HEK293 (cell line): ENCODE measurements at regions not wholly inside any gene's neighbourhood (a gene's known extent, or its start where the extent isn't known, plus 50 kb on each side); places are given as distances from the start of the nearest gene placed in this dataset.

Experiments used
- CTCF ChIA-PET: fragments of 350-600 bp; formaldehyde crosslinking; extraction: SDS; loops from one replicate; lab custom pipeline; 2021; ENCODE audit warnings: antibody characterized with exemption; lab: Yijun Ruan, JAX
- POLR2A ChIA-PET: fragments of 300-600 bp; formaldehyde crosslinking; extraction: SDS; loops from one replicate; lab custom pipeline; 2020; ENCODE audit warnings: antibody characterized with exemption, inconsistent platforms; lab: Yijun Ruan, JAX
- H3K27ac ChIP-seq: fragments of 200-500 bp; sonication (Bioruptor generic); 2 replicates; pipeline ENCODE4 v1.5.1; 2014; ENCODE audit warnings: low read depth, low read length, control low read depth, inconsistent platforms; ENCODE audit errors: extremely low read depth
- H3K36me3 ChIP-seq, 2 experiments: fragments of 200-500 bp in 1 of 2; sonication (Bioruptor generic) in 1 of 2; 1 replicate in 1 of 2; 2 replicates in 1 of 2; pipeline ENCODE4 v1.5.1; 2014 to 2017; ENCODE audit warnings: inconsistent platforms in 2 of 2, low read length in 2 of 2; ENCODE audit not compliant: control insufficient read depth in 2 of 2, insufficient read depth in 1 of 2
- H3K4me1 ChIP-seq: fragments of 200-500 bp; sonication (Bioruptor generic); 2 replicates; pipeline ENCODE4 v1.5.1; 2014; ENCODE audit warnings: mild to moderate bottlenecking, low read length, inconsistent platforms; ENCODE audit not compliant: control insufficient read depth, insufficient read depth
- H3K4me3 ChIP-seq: 2 replicates; pipeline ENCODE4 v1.5.1; 2011; ENCODE audit warnings: low read depth, mild to moderate bottlenecking, control low read depth, low read length, moderate library complexity
- H3K9me3 ChIP-seq: fragments of 200-500 bp; sonication (Bioruptor generic); 2 replicates; pipeline ENCODE4 v1.5.1; 2014; ENCODE audit warnings: low read depth, low read length, inconsistent platforms; ENCODE audit not compliant: control insufficient read depth, insufficient read depth
- RBAK ChIP-seq: fragments of 450-650 bp; formaldehyde crosslinking; IDR thresholded peaks from 2 replicates; pipeline ENCODE4 v1.5.1; 2016; ENCODE audit warnings: missing biosample characterization, missing genetic modification characterization
- ZBTB48 ChIP-seq: fragments of 450-650 bp; formaldehyde crosslinking; IDR thresholded peaks from 2 replicates; pipeline ENCODE4 v1.5.1; 2016; ENCODE audit warnings: missing biosample characterization, missing genetic modification characterization
- ZFP41 ChIP-seq: fragments of 450-650 bp; formaldehyde crosslinking; IDR thresholded peaks from 2 replicates; pipeline ENCODE4 v1.5.1; 2016; ENCODE audit warnings: missing biosample characterization, missing genetic modification characterization, borderline replicate concordance
- ZFP69B ChIP-seq: fragments of 450-650 bp; formaldehyde crosslinking; IDR thresholded peaks from 2 replicates; pipeline ENCODE4 v1.5.1; 2016; ENCODE audit warnings: missing biosample characterization, missing genetic modification characterization
- ZNF239 ChIP-seq: fragments of 450-650 bp; formaldehyde crosslinking; IDR thresholded peaks from 2 replicates; pipeline ENCODE4 v1.5.1; 2016; ENCODE audit warnings: missing biosample characterization, missing genetic modification characterization
- ZNF341 ChIP-seq: fragments of 450-650 bp; formaldehyde crosslinking; IDR thresholded peaks from 2 replicates; pipeline ENCODE4; 2016; ENCODE audit warnings: low read depth, missing biosample characterization, missing genetic modification characterization
- ZNF433 ChIP-seq: fragments of 450-650 bp; formaldehyde crosslinking; IDR thresholded peaks from 2 replicates; pipeline ENCODE4 v1.5.1; 2016; ENCODE audit warnings: missing biosample characterization, missing genetic modification characterization, low read depth
- ZNF513 ChIP-seq: fragments of 450-650 bp; IDR thresholded peaks from 2 replicates; pipeline ENCODE4 v1.5.1; 2018; ENCODE audit warnings: missing biosample characterization, missing genetic modification characterization
- ZNF549 ChIP-seq: fragments of 450-650 bp; IDR thresholded peaks from 2 replicates; pipeline ENCODE4 v1.5.1; 2018; ENCODE audit warnings: missing biosample characterization, missing genetic modification characterization, mild to moderate bottlenecking, inconsistent platforms, moderate library complexity
- ZNF558 ChIP-seq: fragments of 450-650 bp; formaldehyde crosslinking; IDR thresholded peaks from 2 replicates; pipeline ENCODE4 v1.5.1; 2016; ENCODE audit warnings: missing biosample characterization, missing genetic modification characterization
- ZNF580 ChIP-seq: fragments of 450-650 bp; formaldehyde crosslinking; IDR thresholded peaks from 2 replicates; pipeline ENCODE4 v1.5.1; 2016; ENCODE audit warnings: missing biosample characterization, missing genetic modification characterization
- ZNF585B ChIP-seq: fragments of 450-650 bp; formaldehyde crosslinking; IDR thresholded peaks from 2 replicates; pipeline ENCODE4 v1.5.1; 2016; ENCODE audit warnings: missing biosample characterization, missing genetic modification characterization
- ZNF701 ChIP-seq: fragments of 450-650 bp; formaldehyde crosslinking; IDR thresholded peaks from 2 replicates; pipeline ENCODE4 v1.5.1; 2016; ENCODE audit warnings: missing biosample characterization, missing genetic modification characterization
- TF ChIP-seq, protein P1 (sequence below): fragments of 450-650 bp; formaldehyde crosslinking; IDR thresholded peaks from 2 replicates; pipeline ENCODE4 v1.5.1; 2017; ENCODE audit warnings: missing biosample characterization, missing genetic modification characterization

DNA sequence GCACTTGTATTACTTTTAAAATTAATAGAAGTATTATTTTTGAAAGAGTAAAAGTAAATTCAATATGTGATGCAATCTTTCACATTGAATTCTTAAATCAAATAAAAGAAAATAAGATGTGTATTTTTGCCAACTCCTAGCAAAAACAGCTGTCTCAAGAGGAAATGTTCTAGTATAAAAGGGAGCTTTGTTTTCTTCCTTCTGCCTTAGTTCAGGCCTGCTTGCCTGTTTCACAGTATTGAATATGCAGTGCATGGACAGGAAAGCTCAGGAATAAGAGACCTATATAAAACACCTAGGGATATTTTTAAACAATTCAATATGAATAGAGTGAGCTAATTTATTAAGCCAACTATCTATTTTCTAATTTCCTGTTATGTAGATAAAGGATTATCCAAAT is 294.8 kb upstream of the G2E3 start:
- Histone ChIP-seq H3K27ac (no peak overlapping the region), H3K36me3 (no peaks in the 10 kb centered on the region), H3K4me1 (no peaks in the 10 kb centered on the region), H3K4me3 (no peak overlapping the region), H3K9me3 (no peaks in the 10 kb centered on the region)
- TF ChIP-seq ZNF549 (tag by site-specific recombination): no peak
- no peak for TF ChIP-seq RBAK (tag by site-specific recombination)
- TF ChIP-seq ZBTB48 (tag by site-specific recombination): no peak
- TF ChIP-seq ZNF341 (tag by site-specific recombination): no peak
- TF ChIP-seq ZFP41 (tag by site-specific recombination): no peak
- no peak for TF ChIP-seq ZNF580 (tag by site-specific recombination)
- TF ChIP-seq, protein P1, sequence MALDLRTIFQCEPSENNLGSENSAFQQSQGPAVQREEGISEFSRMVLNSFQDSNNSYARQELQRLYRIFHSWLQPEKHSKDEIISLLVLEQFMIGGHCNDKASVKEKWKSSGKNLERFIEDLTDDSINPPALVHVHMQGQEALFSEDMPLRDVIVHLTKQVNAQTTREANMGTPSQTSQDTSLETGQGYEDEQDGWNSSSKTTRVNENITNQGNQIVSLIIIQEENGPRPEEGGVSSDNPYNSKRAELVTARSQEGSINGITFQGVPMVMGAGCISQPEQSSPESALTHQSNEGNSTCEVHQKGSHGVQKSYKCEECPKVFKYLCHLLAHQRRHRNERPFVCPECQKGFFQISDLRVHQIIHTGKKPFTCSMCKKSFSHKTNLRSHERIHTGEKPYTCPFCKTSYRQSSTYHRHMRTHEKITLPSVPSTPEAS (tag by site-specific recombination): no peak
- no peak for TF ChIP-seq ZNF239 (tag by site-specific recombination)
- TF ChIP-seq ZNF433 (tag by site-specific recombination): no peak
- ChIA-PET CTCF (no interaction called here), POLR2A (no interaction called here)

DNA sequence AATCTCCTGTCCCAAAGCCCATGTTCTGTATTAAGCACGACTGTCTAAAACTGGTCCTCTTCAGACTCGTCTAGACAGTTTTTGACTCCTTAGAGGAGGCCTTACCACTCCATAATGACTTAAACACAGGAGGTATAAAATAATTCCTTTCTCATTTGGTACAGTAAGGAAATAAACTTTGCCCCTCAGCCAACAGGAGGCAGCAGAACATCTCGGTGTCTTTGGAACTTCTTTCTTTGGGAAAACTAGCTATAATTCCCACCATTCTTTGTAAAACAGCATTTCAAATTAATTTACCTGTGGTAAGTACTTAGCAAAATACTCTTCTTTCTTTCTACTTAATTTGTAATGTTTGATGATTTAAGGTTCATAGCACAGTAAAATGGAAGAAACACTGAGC is 292.7 kb upstream of the G2E3 start:
- CTCF ChIA-PET: interaction anchor here (0.6 to 1.2 kb wide), 2 partner anchors 18 to 135 kb away, joined by 3 to 5 read pairs; no protein-coding TSS in a partner anchor
- TF ChIP-seq ZNF558 (tag by site-specific recombination): no peak
- Histone ChIP-seq H3K27ac (no peak overlapping the region), H3K36me3 (no peaks in the 10 kb centered on the region), H3K9me3 (no peaks in the 10 kb centered on the region), H3K4me3 (no peak overlapping the region), H3K4me1 (no peaks in the 10 kb centered on the region)
- POLR2A ChIA-PET: no interaction called here

DNA sequence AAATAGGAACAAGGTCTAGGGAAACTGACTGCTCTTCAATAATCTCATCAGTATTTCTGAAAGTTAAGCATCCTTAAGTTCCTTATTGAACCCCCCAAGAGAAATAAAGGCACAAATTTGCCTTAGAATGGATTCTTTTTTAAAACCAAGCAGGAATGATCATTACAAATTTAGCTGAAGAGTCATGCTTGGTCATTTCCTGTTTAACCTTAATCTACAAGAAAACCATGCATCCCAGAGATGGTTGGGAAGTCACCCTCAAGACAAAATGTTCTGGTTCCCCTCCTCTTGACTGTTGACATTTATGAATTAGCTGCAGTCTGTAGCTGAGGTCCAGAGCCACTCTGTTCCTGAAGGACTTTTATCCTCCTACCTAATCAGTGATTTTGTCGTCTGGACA is 291.8 kb upstream of the G2E3 start:
- POLR2A ChIA-PET: no interaction called here

More for the DNA sequence above, 291.8 kb upstream of the G2E3 start:
- Histone ChIP-seq H3K4me1 (no peaks in the 10 kb centered on the region), H3K4me3 (no peak overlapping the region)
- CTCF ChIA-PET: interaction anchor here (0.9 to 1.2 kb wide), 3 partner anchors 17 to 176 kb away, joined by 3 to 10 read pairs (median 5); no protein-coding TSS in a partner anchor
- TF ChIP-seq ZNF701 (tag by site-specific recombination): no peak
- TF ChIP-seq ZNF585B (tag by site-specific recombination): no peak
- TF ChIP-seq ZFP69B (tag by site-specific recombination): no peak
- no peak for TF ChIP-seq ZNF513 (tag by site-specific recombination)
- TF ChIP-seq, all 188 proteins: peak for 0
- Histone ChIP-seq H3K27ac (no peak overlapping the region), H3K36me3 (no peaks in the 10 kb centered on the region), H3K9me3 (no peaks in the 10 kb centered on the region)
